ENCODE measurements at regions not wholly inside any gene's neighbourhood (a gene's known extent, or its start where the extent isn't known, plus 50 kb on each side); places are given as distances from the start of the nearest gene placed in this dataset.

GRCh38 chr10:59588791-59589190 is 120.9 kb downstream of the SLC16A9 start (continued):
- no peak for TF ChIP-seq CUX1 (CRISPR knock-in tag; IDR thresholded peaks at IDR 0.05)
- TF ChIP-seq AFF1 (IDR thresholded peaks at IDR 0.05; ENCODE audit: low read depth in 1 of 2, partially characterized antibody in 2 of 2) = no peak
- no peak for TF ChIP-seq DNMT1 (IDR thresholded peaks at IDR 0.05)
- TF ChIP-seq MCM2 (IDR thresholded peaks at IDR 0.05; ENCODE audit: low read depth) = no peak
- no peak for TF ChIP-seq SMAD2 (IDR thresholded peaks at IDR 0.05; ENCODE audit: low read depth, low read length)
